IMR-90 (cell line): ENCODE measurements at regions not wholly inside any gene's neighbourhood (a gene's known extent, or its start where the extent isn't known, plus 50 kb on each side); places are given as distances from the start of the nearest gene placed in this dataset.

Experiments used
- ATAC-seq: fragments of 200-7000 bp; cut with Tn5 transposase; 2 replicates; pipeline ENCODE4 v1.9.1; 2020; ENCODE audit warnings: low read depth, mild to moderate bottlenecking, moderate library complexity
- BruUV-seq: library from RNA; stranded (reverse); fragments of 400-500 nt; replicated peaks from 2 replicates; lab custom pipeline; 2021; lab: Mats Ljungman, UMichigan
- CTCF ChIA-PET: fragments of 300-600 bp; formaldehyde crosslinking; extraction: SDS; loops from one replicate; lab custom pipeline; 2021; ENCODE audit warnings: antibody characterized with exemption; lab: Yijun Ruan, JAX
- POLR2A ChIA-PET: fragments of 300-600 bp; sonication (Branson Sonifier 250); formaldehyde crosslinking; loops from one replicate; lab custom pipeline; 2022; ENCODE audit warnings: antibody characterized with exemption; ENCODE audit not compliant: unreplicated experiment; lab: Charles Lee
- DNase-seq: peaks from one replicate; pipeline ENCODE4 v3.0.0; 2013
- H2AFZ ChIP-seq: replicated peaks from 2 replicates; pipeline ENCODE3; 2013; ENCODE audit warnings: low read length, mild to moderate bottlenecking; ENCODE audit not compliant: poor library complexity
- H2AK5ac ChIP-seq: 2 replicates; pipeline ENCODE4 v1.6.1; 2013; ENCODE audit warnings: low read depth, low read length, inconsistent platforms
- H2AK9ac ChIP-seq: replicated peaks from 2 replicates; pipeline ENCODE3; 2013; ENCODE audit warnings: mild to moderate bottlenecking, low read depth, low read length, moderate library complexity; ENCODE audit not compliant: poor library complexity
- H2BK120ac ChIP-seq: 2 replicates; pipeline ENCODE4 v1.6.1; 2013; ENCODE audit warnings: low read depth, low read length, inconsistent platforms
- H2BK15ac ChIP-seq: 3 replicates; pipeline ENCODE4 v1.6.1; 2013; ENCODE audit warnings: low read depth, low read length, inconsistent platforms
- H2BK20ac ChIP-seq: 2 replicates; pipeline ENCODE4 v1.6.1; 2013; ENCODE audit warnings: low read depth, mild to moderate bottlenecking, inconsistent platforms, low read length, moderate library complexity
- H2BK5ac ChIP-seq: 2 replicates; pipeline ENCODE4 v1.6.1; 2013; ENCODE audit warnings: mild to moderate bottlenecking, low read depth, low read length, inconsistent platforms; ENCODE audit not compliant: poor library complexity, severe bottlenecking
- H3K14ac ChIP-seq: replicated peaks from 2 replicates; pipeline ENCODE4 v1.6.1; 2013; ENCODE audit warnings: low read depth, low read length, inconsistent platforms
- H3K18ac ChIP-seq: 2 replicates; pipeline ENCODE4 v1.6.1; 2013; ENCODE audit warnings: low read depth, low read length, control low read depth
- H3K23ac ChIP-seq: 2 replicates; pipeline ENCODE4 v1.6.1; 2013; ENCODE audit warnings: low read depth, low read length, inconsistent platforms
- H3K27ac ChIP-seq: 2 replicates; pipeline ENCODE4 v1.5.1; 2013; ENCODE audit warnings: mild to moderate bottlenecking, control low read depth, low read length; ENCODE audit not compliant: insufficient read depth
- H3K27me3 ChIP-seq: 2 replicates; pipeline ENCODE4 v1.6.1; 2013; ENCODE audit warnings: low read length; ENCODE audit not compliant: control insufficient read depth, insufficient read depth
- H3K36me3 ChIP-seq: 2 replicates; pipeline ENCODE4 v1.6.1; 2013; ENCODE audit warnings: low read length, mixed read lengths; ENCODE audit not compliant: control insufficient read depth, insufficient read depth
- H3K4ac ChIP-seq: 2 replicates; pipeline ENCODE4 v1.6.1; 2013; ENCODE audit warnings: low read depth, low read length, inconsistent platforms
- H3K4me1 ChIP-seq: 2 replicates; pipeline ENCODE4 v1.6.1; 2013; ENCODE audit warnings: low read length, mixed read lengths; ENCODE audit not compliant: control insufficient read depth, insufficient read depth
- H3K4me2 ChIP-seq: 2 replicates; pipeline ENCODE4 v1.6.1; 2013; ENCODE audit warnings: low read depth, mild to moderate bottlenecking, control low read depth, low read length, moderate library complexity
- H3K4me3 ChIP-seq: 2 replicates; pipeline ENCODE4 v1.5.1; 2013; ENCODE audit warnings: low read depth, mild to moderate bottlenecking, control low read depth, low read length, moderate library complexity; ENCODE audit not compliant: insufficient read depth
- H3K56ac ChIP-seq: 2 replicates; pipeline ENCODE4 v1.6.1; 2013; ENCODE audit warnings: low read length, inconsistent platforms; ENCODE audit not compliant: insufficient read depth; ENCODE audit errors: extremely low read depth
- H3K79me1 ChIP-seq, 2 experiments: 2 replicates each; pipeline ENCODE4 v1.6.1; 2013; ENCODE audit warnings: low read length in 2 of 2, inconsistent platforms in 1 of 2, low read depth in 1 of 2
- H3K9ac ChIP-seq: 2 replicates; pipeline ENCODE4 v1.6.1; 2013; ENCODE audit warnings: low read depth, low read length, control low read depth
- H3K9me1 ChIP-seq: 2 replicates; pipeline ENCODE4 v1.6.1; 2013; ENCODE audit warnings: low read length, inconsistent platforms; ENCODE audit not compliant: insufficient read depth
- H3K9me3 ChIP-seq: 2 replicates; pipeline ENCODE4 v1.6.1; 2013; ENCODE audit warnings: low read length; ENCODE audit not compliant: control insufficient read depth, insufficient read depth
- H4K20me1 ChIP-seq: 2 replicates; pipeline ENCODE4 v1.6.1; 2013; ENCODE audit warnings: low read length, inconsistent platforms; ENCODE audit not compliant: insufficient read depth
- H4K5ac ChIP-seq: 2 replicates; pipeline ENCODE4 v1.6.1; 2013; ENCODE audit warnings: mild to moderate bottlenecking, low read depth, low read length, control low read depth
- H4K8ac ChIP-seq, 2 experiments: 2 replicates each; pipeline ENCODE4 v1.6.1; 2013; ENCODE audit warnings: low read depth in 2 of 2, low read length in 2 of 2, control low read depth in 1 of 2, inconsistent platforms in 1 of 2
- H4K91ac ChIP-seq: 2 replicates; pipeline ENCODE4 v1.6.1; 2013; ENCODE audit warnings: low read depth, low read length, inconsistent platforms; ENCODE audit not compliant: insufficient read depth
- BHLHE40 ChIP-seq: fragments of 150-350 bp; IDR thresholded peaks from 2 replicates; pipeline ENCODE4 v1.6.1; 2016; ENCODE audit warnings: mild to moderate bottlenecking, low read depth, low read length
- CEBPB ChIP-seq: IDR thresholded peaks from 2 replicates; pipeline ENCODE4 v1.6.1; 2012; ENCODE audit warnings: low read depth, low read length, improper control_type of control experiment
- CHD1 ChIP-seq: IDR thresholded peaks from 2 replicates; pipeline ENCODE4 v1.6.1; 2012; ENCODE audit warnings: low read depth, low read length, improper control_type of control experiment
- ELK1 ChIP-seq: fragments of 150-350 bp; IDR thresholded peaks from 2 replicates; pipeline ENCODE4 v1.6.1; 2016; ENCODE audit warnings: low read depth, mild to moderate bottlenecking, low read length, moderate library complexity, borderline replicate concordance
- FOS ChIP-seq: fragments of 150-350 bp; IDR thresholded peaks from 2 replicates; pipeline ENCODE4 v1.6.1; 2016; ENCODE audit warnings: low read depth, low read length
- MAFK ChIP-seq: IDR thresholded peaks from 2 replicates; pipeline ENCODE4 v1.6.1; 2012; ENCODE audit warnings: low read depth, low read length, improper control_type of control experiment
- MAZ ChIP-seq: IDR thresholded peaks from 2 replicates; pipeline ENCODE4 v1.6.1; 2012; ENCODE audit warnings: low read depth, mild to moderate bottlenecking, low read length, improper control_type of control experiment, moderate library complexity, borderline replicate concordance
- NFE2L2 ChIP-seq: fragments of 150-350 bp; IDR thresholded peaks from 2 replicates; pipeline ENCODE4 v1.6.1; 2016; ENCODE audit warnings: low read depth, mild to moderate bottlenecking, low read length
- POLR2A ChIP-seq: IDR thresholded peaks from 2 replicates; pipeline ENCODE4 v1.6.1; 2012; ENCODE audit warnings: mild to moderate bottlenecking, low read depth, low read length
- RCOR1 ChIP-seq: IDR thresholded peaks from 2 replicates; pipeline ENCODE4 v1.6.1; 2012; ENCODE audit warnings: mild to moderate bottlenecking, low read length, improper control_type of control experiment; ENCODE audit not compliant: insufficient replicate concordance
- RFX5 ChIP-seq: IDR thresholded peaks from 2 replicates; pipeline ENCODE4 v1.8.0; 2012; ENCODE audit warnings: low read depth, mild to moderate bottlenecking, low read length, moderate library complexity
- SMC3 ChIP-seq: fragments of 150-350 bp; IDR thresholded peaks from 2 replicates; pipeline ENCODE4 v1.6.1; 2016; ENCODE audit warnings: low read depth, mild to moderate bottlenecking, antibody characterized with exemption, low read length, moderate library complexity
- WGBS, 2 experiments: methylation state at CpG; one replicate each; pipeline versions ENCODE4 v1.1.5 to v1.1.7; 2013; ENCODE audit warnings: missing lambda C conversion rate in 2 of 2; ENCODE audit not compliant: insufficient read length in 1 of 2; ENCODE audit errors: extremely low coverage in 2 of 2; 5-methylcytosine and 5-hydroxymethylcytosine counted together
- dilution Hi-C: fragments of 300-500 bp; cut with HindIII; formaldehyde crosslinking; loops from one replicate; pipeline ENCODE4 v1.14.3; 2018; ENCODE audit warnings: low sequenced_read_pairs; ENCODE audit not compliant: unreplicated experiment
- in situ Hi-C: fragments of 300-500 bp; cut with MboI; formaldehyde crosslinking; loops from 3 replicates; pipeline ENCODE4 v1.14.3; 2019; ENCODE audit warnings: low sequenced_read_pairs, inconsistent platforms, mixed read lengths
- intact Hi-C: fragments of 100-400 bp; cut with micrococcal nuclease; formaldehyde crosslinking; loops from 2 replicates; pipeline ENCODE4 v1.10.0; 2022

GRCh38 chr17:79202480-79202879, 127.9 kb downstream of the ENGASE start:
- no peak overlapping the region for H2AFZ ChIP-seq
- H3K18ac ChIP-seq = no peak overlapping the region
- H3K4me3 ChIP-seq = no peak overlapping the region
- no peak overlapping the region; the same call in 1 of the 2 replicates for H3K4me2 ChIP-seq
- dilution Hi-C loops = no loop called here
- POLR2A ChIA-PET = no interaction called here
- in situ Hi-C loops = no loop called here
- TF ChIP-seq MAFK (no peak), RFX5 (no peak), SMC3 (no peak), CHD1 (no peak), ELK1 (no peak), NFE2L2 (no peak), BHLHE40 (no peak), POLR2A (no peak), CEBPB (no peak), RCOR1 (no peak), FOS (no peak), MAZ (no peak)
- no TSS peak for BruUV-seq
- no peaks in the 10 kb centered on the region for H3K9me1 ChIP-seq
- H4K91ac ChIP-seq = no peak overlapping the region
- H3K56ac ChIP-seq = no peak overlapping the region
- no peak overlapping the region for H3K9ac ChIP-seq
- DNase-seq (no peak), ATAC-seq (peak; percentile 46)
- no peak overlapping the region for H2AK5ac ChIP-seq
- intact Hi-C loops = no loop called here
- H2BK120ac ChIP-seq = no peak overlapping the region
- H3K23ac ChIP-seq = no peak overlapping the region
- H3K14ac ChIP-seq = no peak overlapping the region
- H3K4me1 ChIP-seq = peaks cover 3% of the 10 kb centered on the region; the same call in 1 of the 2 replicates
- peaks cover 15% of the 10 kb centered on the region; the same call in 1 of the 2 replicates for H3K27me3 ChIP-seq
- H2BK15ac ChIP-seq = no peak overlapping the region
- H4K8ac ChIP-seq = no peak overlapping the region
- no peaks in the 10 kb centered on the region for H4K20me1 ChIP-seq
- no peak overlapping the region for H4K5ac ChIP-seq
- no peak overlapping the region for H2AK9ac ChIP-seq
- H3K27ac ChIP-seq = no peak overlapping the region
- CTCF ChIA-PET = no interaction called here
- no peak overlapping the region for H2BK5ac ChIP-seq
- H3K9me3 ChIP-seq = no peaks in the 10 kb centered on the region
- H3K4ac ChIP-seq = no peak overlapping the region
- H3K36me3 ChIP-seq = no peaks in the 10 kb centered on the region
- H3K79me1 ChIP-seq = no peaks in the 10 kb centered on the region
- WGBS, 2 experiments = 6% methylated on average over 10 of the region's 12 CpGs; no CpG with 5 or more reads in 1 of the 2 experiments
- H2BK20ac ChIP-seq = no peak overlapping the region
